Sigmoid colon (tissue), 6 donors: ENCODE measurements at regions not wholly inside any gene's neighbourhood (a gene's known extent, or its start where the extent isn't known, plus 50 kb on each side); places are given as distances from the start of the nearest gene placed in this dataset.

Experiments used
- DNase-seq: peaks from one replicate; pipeline ENCODE4 v3.0.0-alpha.2; 2019
- H3K27ac ChIP-seq, 4 donors: fragments of 200-600 bp; sonication (generic); one replicate each; pipeline ENCODE4 v1.5.1; 2016 to 2019; ENCODE audit warnings: mild to moderate bottlenecking in 1 of 4
- H3K27me3 ChIP-seq, 3 donors: fragments of 200-600 bp; sonication (generic); one replicate each; pipeline ENCODE4 v1.5.1; 2019; ENCODE audit warnings: mild to moderate bottlenecking in 1 of 3
- H3K36me3 ChIP-seq, 4 donors: fragments of 200-600 bp; sonication (generic); one replicate each; pipeline ENCODE4 v1.5.1; 2016 to 2019
- H3K4me1 ChIP-seq, 4 donors: fragments of 200-600 bp; sonication (generic); one replicate each; pipeline ENCODE4 v1.5.1; 2017 to 2019
- H3K4me3 ChIP-seq, 4 donors: fragments of 200-600 bp; sonication (generic); one replicate each; pipeline ENCODE4 v1.5.1; 2017 to 2019; ENCODE audit warnings: mild to moderate bottlenecking in 2 of 4, moderate library complexity in 1 of 4
- H3K9me3 ChIP-seq, 4 donors: fragments of 200-600 bp in 3 of 4; sonication (generic) in 3 of 4; one replicate each; pipeline versions ENCODE4 v1.5.1 to v1.6.1; 2013 to 2019
- EP300 ChIP-seq, 4 donors: sonication (generic); formaldehyde crosslinking; IDR thresholded peaks; one replicate each; pipeline ENCODE4 v1.6.1; 2017; ENCODE audit warnings: antibody characterized with exemption in 4 of 4
- POLR2A ChIP-seq, 2 donors: fragments of 450-650 bp; IDR thresholded peaks; one replicate each; pipeline ENCODE4 v1.6.1; 2016; ENCODE audit warnings: antibody characterized with exemption in 2 of 2, mild to moderate bottlenecking in 2 of 2, moderate library complexity in 2 of 2
- POLR2AphosphoS5 ChIP-seq, 4 donors: sonication (generic); formaldehyde crosslinking; IDR thresholded peaks; one replicate each; pipeline ENCODE4 v1.6.1; 2017; ENCODE audit warnings: antibody characterized with exemption in 4 of 4
- WGBS, 2 donors: extraction: QIAGEN DNeasy Blood & Tissue Kit; methylation state at CpG; one replicate each; pipeline ENCODE4 v1.1.7; 2013; 5-methylcytosine and 5-hydroxymethylcytosine counted together
- intact Hi-C: fragments of 100-400 bp; cut with DNase I; formaldehyde crosslinking; loops from one replicate; pipeline ENCODE4 v1.15.1; 2023
- TF ChIP-seq, protein P1 (sequence below), 4 experiments: fragments of 450-650 bp in 3 of 4; fragments of 200-600 bp in 1 of 4; IDR thresholded peaks; one replicate each; pipeline ENCODE4 v1.5.1; 2016 to 2019; ENCODE audit warnings: antibody characterized with exemption in 4 of 4, mild to moderate bottlenecking in 3 of 4, moderate library complexity in 2 of 4
- donor health status: healthy with polysubstance abuse.
- donor health status: healthy.

DNA sequence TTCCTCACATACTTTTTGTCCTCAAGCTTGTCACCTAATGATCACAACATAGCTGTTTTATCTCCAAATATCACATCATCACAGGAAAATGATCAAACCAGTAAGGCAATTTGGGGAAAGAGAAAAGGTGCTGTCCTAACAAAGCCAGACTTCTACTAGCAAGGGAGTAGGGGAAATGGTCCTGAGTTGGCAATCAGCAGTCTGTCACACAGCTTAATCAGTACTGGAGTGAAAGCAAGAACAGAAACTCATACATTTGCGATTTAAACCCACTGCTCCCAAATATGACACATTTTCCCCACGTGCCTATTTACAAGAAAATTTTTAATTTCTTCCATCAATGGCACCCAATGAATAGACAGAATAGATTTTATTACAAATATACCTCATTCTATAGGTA, 546.8 kb upstream of the FMR1 start:
- Histone ChIP-seq H3K9me3 (no peaks in the 10 kb centered on the region), H3K27ac (no peak overlapping the region), H3K36me3 (no peaks in the 10 kb centered on the region), H3K4me3 (no peak overlapping the region), H3K27me3 (no peaks in the 10 kb centered on the region), H3K4me1 (no peaks in the 10 kb centered on the region)
- TF ChIP-seq POLR2A (IDR thresholded peaks at IDR 0.05) (no peak), EP300 (IDR thresholded peaks at IDR 0.05) (no peak)
- TF ChIP-seq, protein P1, sequence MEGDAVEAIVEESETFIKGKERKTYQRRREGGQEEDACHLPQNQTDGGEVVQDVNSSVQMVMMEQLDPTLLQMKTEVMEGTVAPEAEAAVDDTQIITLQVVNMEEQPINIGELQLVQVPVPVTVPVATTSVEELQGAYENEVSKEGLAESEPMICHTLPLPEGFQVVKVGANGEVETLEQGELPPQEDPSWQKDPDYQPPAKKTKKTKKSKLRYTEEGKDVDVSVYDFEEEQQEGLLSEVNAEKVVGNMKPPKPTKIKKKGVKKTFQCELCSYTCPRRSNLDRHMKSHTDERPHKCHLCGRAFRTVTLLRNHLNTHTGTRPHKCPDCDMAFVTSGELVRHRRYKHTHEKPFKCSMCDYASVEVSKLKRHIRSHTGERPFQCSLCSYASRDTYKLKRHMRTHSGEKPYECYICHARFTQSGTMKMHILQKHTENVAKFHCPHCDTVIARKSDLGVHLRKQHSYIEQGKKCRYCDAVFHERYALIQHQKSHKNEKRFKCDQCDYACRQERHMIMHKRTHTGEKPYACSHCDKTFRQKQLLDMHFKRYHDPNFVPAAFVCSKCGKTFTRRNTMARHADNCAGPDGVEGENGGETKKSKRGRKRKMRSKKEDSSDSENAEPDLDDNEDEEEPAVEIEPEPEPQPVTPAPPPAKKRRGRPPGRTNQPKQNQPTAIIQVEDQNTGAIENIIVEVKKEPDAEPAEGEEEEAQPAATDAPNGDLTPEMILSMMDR (IDR thresholded peaks at IDR 0.05): no peak
- intact Hi-C loops: no loop called here
- WGBS, 2 donors: 63 to 67% methylated on average over 2 of the region's 2 CpGs
- DNase-seq: no peak

DNA sequence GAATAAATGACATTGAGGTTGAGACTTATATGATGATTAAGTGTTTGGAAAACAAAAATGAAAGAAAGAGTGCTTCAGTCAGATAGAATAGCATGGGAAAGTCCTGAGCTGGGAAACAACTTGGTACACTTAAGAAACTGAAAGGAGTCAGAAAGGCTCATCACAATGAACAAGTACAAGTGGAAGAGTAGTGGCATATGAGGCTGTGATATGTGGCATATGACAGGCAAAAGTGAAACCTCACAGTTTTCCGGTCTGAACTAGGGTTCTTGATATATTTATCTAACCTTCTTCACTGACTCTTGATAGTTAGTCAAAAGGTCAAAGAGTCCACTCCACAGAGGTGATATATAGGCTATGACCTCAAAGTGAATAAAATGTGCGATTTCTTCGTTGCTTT, 537.1 kb upstream of the CXorf51A start:
- no peaks in the 10 kb centered on the region for H3K36me3 ChIP-seq
- no peak for DNase-seq
- H3K27ac ChIP-seq: no peak overlapping the region
- intact Hi-C loops: no loop called here
- WGBS, 2 donors: 84 to 91% methylated on average over 3 of the region's 3 CpGs
- no peak for TF ChIP-seq EP300 (IDR thresholded peaks at IDR 0.05)
- TF ChIP-seq POLR2A (IDR thresholded peaks at IDR 0.05): no peak
- no peak for TF ChIP-seq POLR2AphosphoS5 (IDR thresholded peaks at IDR 0.05)
- TF ChIP-seq, protein P1 (IDR thresholded peaks at IDR 0.05): no peak
- H3K4me1 ChIP-seq: no peaks in the 10 kb centered on the region
- peaks cover 0 to 4% (median 0%) of the 10 kb centered on the region in 4 donors for H3K9me3 ChIP-seq
- H3K27me3 ChIP-seq: no peaks in the 10 kb centered on the region
- H3K4me3 ChIP-seq: no peak overlapping the region

DNA sequence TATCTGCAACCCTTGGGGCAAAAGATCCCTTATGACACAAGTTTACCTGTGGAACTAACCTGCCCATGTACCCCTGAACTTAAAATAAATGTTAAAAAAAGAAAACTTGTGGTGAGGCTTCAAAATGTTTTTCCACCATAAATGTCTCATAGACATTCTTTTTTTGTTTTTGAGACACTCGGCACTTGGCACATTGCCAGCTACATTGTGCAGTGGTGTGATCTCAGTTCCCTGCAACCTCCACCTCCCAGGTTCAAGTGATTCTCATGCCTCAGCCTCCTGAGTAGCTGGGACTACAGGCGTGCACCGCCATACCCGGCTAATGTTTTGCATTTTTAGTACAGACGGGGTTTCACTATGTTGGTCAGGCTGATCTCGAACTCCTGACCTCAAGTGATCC, 528.9 kb upstream of the CXorf51A start:
- TF ChIP-seq EP300 (IDR thresholded peaks at IDR 0.05): no peak
- 81 to 88% methylated on average over 6 of the region's 6 CpGs for WGBS, 2 donors
- H3K4me1 ChIP-seq: no peaks in the 10 kb centered on the region
- no peak overlapping the region for H3K4me3 ChIP-seq
- DNase-seq: no peak
- H3K27me3 ChIP-seq: no peaks in the 10 kb centered on the region
- H3K9me3 ChIP-seq: no peaks in the 10 kb centered on the region
- H3K27ac ChIP-seq: no peak overlapping the region
- intact Hi-C loops: no loop called here
- no peaks in the 10 kb centered on the region for H3K36me3 ChIP-seq

DNA sequence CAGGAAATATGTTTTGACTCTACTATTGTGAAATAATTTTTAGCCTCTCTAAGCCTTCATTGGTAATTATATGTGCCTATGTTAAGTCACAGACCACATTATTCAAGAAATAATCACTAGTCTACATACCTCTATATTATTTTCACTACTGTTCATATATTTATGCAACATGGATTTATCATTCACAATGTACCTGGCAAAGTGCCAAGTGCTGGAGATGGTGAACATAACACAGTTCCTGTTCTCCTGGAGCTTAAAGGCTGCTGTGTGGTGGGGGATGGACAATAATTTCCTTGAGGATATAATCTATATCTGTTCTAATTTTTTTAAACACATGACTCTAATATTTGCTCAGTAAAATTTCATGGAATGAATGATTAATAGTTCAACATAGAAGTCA, 527.7 kb upstream of the CXorf51A start:
- intact Hi-C loops: no loop called here
- no peak overlapping the region for H3K27ac ChIP-seq
- H3K4me3 ChIP-seq: no peak overlapping the region
- TF ChIP-seq EP300 (IDR thresholded peaks at IDR 0.05) (no peak), POLR2A (IDR thresholded peaks at IDR 0.05) (no peak), POLR2AphosphoS5 (IDR thresholded peaks at IDR 0.05) (no peak)
- TF ChIP-seq, protein P1 (IDR thresholded peaks at IDR 0.05): no peak
- H3K36me3 ChIP-seq: no peaks in the 10 kb centered on the region
- no peaks in the 10 kb centered on the region for H3K4me1 ChIP-seq
- DNase-seq: no peak
- no peaks in the 10 kb centered on the region for H3K9me3 ChIP-seq
- no peaks in the 10 kb centered on the region for H3K27me3 ChIP-seq

DNA sequence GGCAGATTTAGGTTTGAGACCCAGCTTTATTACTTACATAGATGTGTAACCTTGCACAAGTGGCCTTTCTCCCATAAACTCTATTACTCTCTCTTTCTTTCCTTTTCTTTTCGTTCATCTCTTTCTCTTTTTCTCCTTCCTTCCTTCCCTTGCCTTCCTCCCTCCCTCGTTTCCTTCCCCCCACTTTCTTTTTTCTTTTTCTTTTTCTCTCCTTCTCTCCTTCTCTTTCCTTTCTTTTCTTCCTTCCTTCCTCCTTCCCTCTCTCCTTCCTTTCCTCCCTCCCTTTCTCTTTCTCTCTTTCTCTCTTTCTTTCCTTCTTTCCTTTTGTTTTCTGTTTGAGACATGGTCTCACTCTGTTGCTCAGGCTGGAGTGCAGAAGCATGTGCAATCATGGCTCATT, 526.4 kb upstream of the CXorf51A start:
- no peak overlapping the region for H3K4me3 ChIP-seq
- no peak overlapping the region for H3K27ac ChIP-seq
- H3K9me3 ChIP-seq: no peaks in the 10 kb centered on the region
- intact Hi-C loops: no loop called here
- no peak for DNase-seq
- TF ChIP-seq, protein P1 (IDR thresholded peaks at IDR 0.05): no peak
- TF ChIP-seq EP300 (IDR thresholded peaks at IDR 0.05): no peak
- TF ChIP-seq POLR2A (IDR thresholded peaks at IDR 0.05): no peak
- TF ChIP-seq POLR2AphosphoS5 (IDR thresholded peaks at IDR 0.05): no peak
- 47 to 77% methylated on average over 2 of the region's 2 CpGs for WGBS, 2 donors
- no peaks in the 10 kb centered on the region for H3K36me3 ChIP-seq
- no peaks in the 10 kb centered on the region for H3K4me1 ChIP-seq
- no peaks in the 10 kb centered on the region for H3K27me3 ChIP-seq
